ENCODE measurements at regions not wholly inside any gene's neighbourhood (a gene's known extent, or its start where the extent isn't known, plus 50 kb on each side); places are given as distances from the start of the nearest gene placed in this dataset.

DNA sequence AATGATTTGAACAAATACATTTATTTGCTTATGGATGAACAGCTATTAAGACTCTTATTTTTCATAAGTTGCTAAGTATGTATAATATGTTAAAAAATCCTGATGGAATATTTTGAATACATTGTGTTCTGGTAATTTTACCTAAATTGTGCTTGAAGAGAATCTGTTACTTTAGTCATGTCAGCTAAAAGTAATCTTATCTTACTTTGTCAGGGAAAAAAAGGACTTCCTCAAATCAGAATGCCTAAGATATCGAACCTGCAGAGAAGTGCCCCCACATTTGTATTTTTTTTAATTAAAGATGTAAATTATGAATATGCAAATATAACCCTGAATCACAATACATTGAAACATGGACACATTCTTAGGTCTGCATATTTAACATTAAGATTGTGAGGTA is 1331.7 kb downstream of the MRPL39 start:
- no peak for DNase-seq (ENCODE audit: low read depth)

DNA sequence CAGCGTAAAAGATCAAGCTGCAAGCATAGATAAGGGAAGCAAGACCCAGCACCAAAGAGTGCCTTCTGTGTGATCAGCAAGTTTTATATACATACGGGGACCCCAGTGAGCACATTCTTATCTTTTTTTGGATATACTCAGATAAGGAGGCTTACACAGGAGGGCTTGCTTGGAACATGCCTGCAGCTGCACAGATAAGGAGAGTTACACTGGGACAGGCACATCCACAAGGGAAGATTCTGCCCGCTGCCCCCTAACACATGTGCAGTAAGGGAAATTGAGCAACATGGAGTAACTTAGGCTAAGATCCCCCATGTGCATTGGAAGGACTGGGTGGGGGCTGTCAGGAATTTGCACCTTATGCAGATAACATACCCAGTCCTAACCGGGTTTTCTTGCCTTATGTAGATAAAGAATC is 1334.8 kb downstream of the MRPL39 start:
- DNase-seq (ENCODE audit: low read depth): no peak

DNA sequence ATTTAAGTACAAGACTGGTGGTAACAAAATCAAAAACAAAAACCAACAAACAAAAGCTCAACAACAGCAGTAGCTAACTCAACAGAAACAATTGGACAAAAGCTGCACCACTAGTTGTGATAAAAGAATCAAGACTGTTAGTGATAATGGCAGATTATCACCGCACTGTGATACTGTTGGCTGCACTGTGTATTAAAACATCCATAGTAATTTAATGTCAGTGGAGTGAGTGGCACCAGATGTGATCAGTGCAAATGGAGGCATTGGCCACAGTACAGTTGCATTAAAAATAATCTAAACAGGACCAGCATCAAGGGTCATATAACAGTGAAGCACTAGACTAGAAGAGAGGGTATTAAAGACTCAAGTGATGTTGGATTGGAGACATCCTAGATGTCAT is 1341.3 kb downstream of the MRPL39 start:
- no peak for DNase-seq (ENCODE audit: low read depth)

GRCh38 chr21:24260751-24261150 is 1346.5 kb downstream of the MRPL39 start:
- no peak for DNase-seq (ENCODE audit: low read depth)

- DNase-seq (ENCODE audit: low read depth): no peak
Observed at GRCh38 chr21:24259241-24259640, 1348.0 kb downstream of the MRPL39 start.

DNA sequence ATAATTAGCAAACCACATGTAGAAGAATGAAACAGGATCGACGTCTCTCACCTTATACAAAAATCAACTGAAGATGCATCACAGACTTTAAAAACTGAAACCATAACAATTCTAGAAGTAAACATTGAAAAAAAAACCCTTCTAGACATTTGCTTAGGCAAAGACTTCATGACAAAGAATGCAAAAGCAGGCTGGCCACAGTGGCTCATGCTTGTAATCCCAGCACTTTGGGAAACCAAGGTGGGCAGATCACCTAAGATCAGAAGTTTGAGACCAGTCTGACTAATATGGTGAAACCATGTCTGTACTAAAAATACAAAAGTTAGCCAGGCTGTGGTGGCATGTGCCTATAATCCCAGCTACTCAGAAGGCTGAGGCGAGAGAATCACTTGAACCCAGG is 1351.7 kb downstream of the MRPL39 start:
- DNase-seq (ENCODE audit: low read depth): no peak

GRCh38 chr21:24225431-24225830 is 1381.8 kb downstream of the MRPL39 start:
- DNase-seq (ENCODE audit: low read depth): no peak

DNA sequence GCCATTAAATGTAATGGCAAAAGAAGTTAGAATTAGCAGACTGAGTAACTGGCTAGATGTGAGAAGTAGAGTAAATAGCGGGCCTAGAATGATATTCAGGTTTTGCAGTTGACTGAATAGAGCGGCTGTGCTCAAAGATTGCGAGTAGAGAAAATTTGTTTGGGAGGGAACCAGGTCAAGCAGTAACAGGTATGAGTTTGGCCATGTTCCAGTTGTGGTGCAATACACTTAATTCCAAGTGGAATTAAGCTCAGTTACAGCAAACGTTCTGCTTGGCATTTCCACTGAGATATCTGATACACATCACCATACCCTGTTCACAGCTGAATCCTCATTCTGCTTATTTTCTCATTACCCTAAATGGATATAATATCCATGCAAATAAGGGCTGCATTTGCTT is 1382.9 kb downstream of the MRPL39 start:
- DNase-seq (ENCODE audit: low read depth): no peak

DNA sequence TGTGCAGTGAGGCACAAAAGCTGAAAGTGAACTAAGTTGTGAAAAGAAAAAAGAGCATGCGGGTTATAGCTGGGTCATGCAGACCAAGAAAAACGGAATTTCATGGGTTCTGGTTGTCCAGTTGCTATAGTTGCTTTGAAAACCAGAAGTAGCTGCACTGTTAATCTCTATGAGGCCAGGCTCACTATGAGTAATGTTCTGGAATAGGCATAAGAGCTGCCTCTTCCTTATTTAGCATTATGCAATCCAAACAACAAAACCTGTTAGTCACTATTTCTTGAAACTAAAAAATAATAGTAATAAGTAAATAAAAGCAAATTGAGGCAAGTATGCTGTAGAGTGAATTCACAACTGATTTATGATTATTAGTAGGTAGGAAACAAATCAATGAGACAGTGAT is 1383.7 kb downstream of the MRPL39 start:
- no peak for DNase-seq (ENCODE audit: low read depth)

GRCh38 chr21:24222676-24223075 is 1384.6 kb downstream of the MRPL39 start:
- DNase-seq (ENCODE audit: low read depth): no peak

GRCh38 chr21:24220446-24220845 is 1386.8 kb downstream of the MRPL39 start:
- no peak for DNase-seq (ENCODE audit: low read depth)

DNA sequence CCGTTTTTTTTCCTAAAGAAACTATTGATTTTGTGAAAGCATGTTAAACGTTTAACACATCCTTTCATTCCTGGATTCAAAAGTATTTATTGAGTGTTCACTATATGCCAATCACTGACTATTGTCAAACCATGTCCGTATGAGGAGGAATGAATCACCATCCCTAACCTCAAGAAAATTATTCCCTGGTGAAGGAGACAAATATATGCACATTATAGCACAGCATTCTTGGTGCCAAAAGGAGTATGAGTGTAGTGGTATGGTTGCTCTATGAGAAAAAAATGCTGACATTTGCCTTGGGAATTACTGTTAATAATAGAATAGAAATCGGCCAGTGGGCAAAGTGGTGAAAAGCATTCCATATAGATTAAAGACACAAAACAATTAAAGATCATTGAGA is 1390.1 kb downstream of the MRPL39 start:
- no peak for DNase-seq (ENCODE audit: low read depth)

- no peak for DNase-seq (ENCODE audit: low read depth)
Observed at GRCh38 chr21:24210130-24210529, 1397.2 kb downstream of the MRPL39 start.

GRCh38 chr21:24208562-24209260 is 1398.6 kb downstream of the MRPL39 start:
- DNase-seq (ENCODE audit: low read depth): no peak

DNA sequence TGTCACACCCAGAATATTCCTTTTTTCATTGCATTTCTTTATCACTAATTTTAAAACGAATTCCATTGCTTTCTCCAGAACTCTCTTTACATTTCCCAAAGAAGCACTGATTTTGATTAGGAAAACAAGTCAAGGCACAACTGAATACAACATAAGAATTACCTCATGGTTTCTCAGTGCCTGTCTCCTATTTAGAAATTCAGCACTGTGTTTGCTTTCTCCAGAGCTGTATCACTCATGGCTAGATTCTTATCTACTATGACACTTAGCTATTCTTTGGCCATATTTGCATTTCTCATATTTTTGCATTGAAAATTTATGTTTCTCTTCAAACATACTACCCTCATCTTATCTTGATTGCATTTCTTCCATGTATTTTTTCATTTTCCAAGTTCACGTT is 1402.0 kb downstream of the MRPL39 start:
- DNase-seq (ENCODE audit: low read depth): no peak

- no peak for DNase-seq (ENCODE audit: low read depth)
Observed at GRCh38 chr21:24204641-24205040, 1402.6 kb downstream of the MRPL39 start.

- DNase-seq (ENCODE audit: low read depth): no peak
Observed at GRCh38 chr21:24200052-24200451, 1407.2 kb downstream of the MRPL39 start.

DNA sequence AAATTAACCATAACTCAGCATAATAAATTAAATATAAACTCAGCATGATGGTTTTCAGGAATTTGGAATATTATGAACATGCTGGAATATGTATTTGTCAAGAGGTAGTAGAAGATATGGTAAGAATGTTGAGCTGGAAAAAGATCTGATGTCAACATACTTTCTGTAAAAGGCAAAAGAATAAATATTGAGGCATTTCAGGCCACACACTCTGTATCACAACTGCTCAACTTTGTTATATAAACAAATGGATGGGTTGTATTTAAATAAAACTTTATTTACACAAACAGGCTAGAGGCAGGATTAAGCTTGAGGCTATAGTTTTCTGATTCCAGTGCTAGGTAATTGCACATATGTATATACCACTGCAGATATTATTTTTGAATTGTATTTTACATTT is 1409.4 kb downstream of the MRPL39 start:
- no peak for DNase-seq (ENCODE audit: low read depth)

GRCh38 chr21:24197132-24197643 is 1410.1 kb downstream of the MRPL39 start:
- no peak for DNase-seq (ENCODE audit: low read depth)

DNA sequence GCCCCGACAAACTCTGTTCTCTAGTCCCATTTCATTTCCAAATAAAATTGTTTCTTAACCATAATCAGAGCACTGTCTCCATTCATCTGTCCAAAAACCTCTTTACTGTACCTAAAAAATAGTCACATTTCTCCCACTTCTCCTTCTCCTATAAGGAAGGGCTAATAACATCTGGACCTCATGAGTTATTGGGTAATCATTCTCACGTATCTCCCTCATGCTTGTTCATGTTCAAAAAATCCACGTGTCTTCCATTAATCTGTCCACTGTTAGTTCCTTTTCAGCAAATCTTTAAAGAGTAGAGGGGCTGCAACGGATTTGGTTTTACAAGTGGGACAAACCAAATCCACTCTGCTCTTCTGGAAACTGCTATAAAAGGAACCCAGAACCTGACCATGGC is 1418.8 kb downstream of the MRPL39 start:
- DNase-seq (ENCODE audit: low read depth): no peak

- DNase-seq (ENCODE audit: low read depth): no peak
Observed at GRCh38 chr21:24183077-24183476, 1424.2 kb downstream of the MRPL39 start.

- DNase-seq (ENCODE audit: low read depth): no peak
Observed at GRCh38 chr21:24179110-24179509, 1428.2 kb downstream of the MRPL39 start.

- no peak for DNase-seq (ENCODE audit: low read depth)
Observed at GRCh38 chr21:24175106-24175505, 1432.2 kb downstream of the MRPL39 start.

GRCh38 chr21:24171736-24172135 is 1435.5 kb downstream of the MRPL39 start:
- no peak for DNase-seq (ENCODE audit: low read depth)
